ENCODE measurements at regions not wholly inside any gene's neighbourhood (a gene's known extent, or its start where the extent isn't known, plus 50 kb on each side); places are given as distances from the start of the nearest gene placed in this dataset.

DNA sequence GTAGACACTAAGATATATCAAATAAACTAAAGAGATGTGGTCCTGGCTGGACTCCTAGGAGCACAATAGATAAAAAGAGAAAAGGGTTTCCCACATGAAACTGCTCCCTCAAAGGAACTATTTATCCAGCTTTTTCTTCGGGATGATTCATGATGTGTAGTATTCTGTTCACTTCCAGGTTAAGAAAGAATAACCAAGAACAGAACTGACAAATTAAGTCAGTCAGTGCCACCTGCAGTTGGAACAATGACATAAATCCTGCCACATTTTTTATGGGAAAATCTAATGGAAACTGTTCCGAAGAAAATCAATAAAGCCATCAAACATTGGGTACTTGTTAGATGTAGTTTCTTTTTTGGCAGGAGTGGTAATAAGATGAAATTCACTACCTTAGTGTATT, 87.1 kb downstream of the POLR1F start:
- H3K27me3 ChIP-seq (ENCODE audit: insufficient read depth, low read length) = no peaks in the 10 kb centered on the region
- no peaks in the 10 kb centered on the region for H3K23me2 ChIP-seq (ENCODE audit: insufficient read length, low read depth, low read length, poor library complexity, severe bottlenecking)
- H2BK120ac ChIP-seq (ENCODE audit: low read depth, low read length, poor library complexity, severe bottlenecking) = no peak overlapping the region
- H4K8ac ChIP-seq (replicated peaks; ENCODE audit: insufficient read length, low read depth, low read length) = no peak overlapping the region
- H3K4me2 ChIP-seq (ENCODE audit: insufficient read depth, insufficient read length, low read length) = no peak overlapping the region
- H3K9ac ChIP-seq (ENCODE audit: extremely low read depth, insufficient read length, low read length) = no peak overlapping the region
- no peaks in the 10 kb centered on the region; the same call in none of the 2 replicates for H3K27me3 Mint-ChIP-seq (ENCODE audit: low read depth)
- no peak overlapping the region for H3K4me3 Mint-ChIP-seq
- H3K36me3 Mint-ChIP-seq (ENCODE audit: insufficient read depth in 1 of 3, low read depth in 3 of 3) = no peaks in the 10 kb centered on the region
- H4K5ac ChIP-seq (ENCODE audit: insufficient read length, low read depth, low read length) = no peak overlapping the region
- no peak overlapping the region for H2AFZ ChIP-seq (ENCODE audit: low read length)
- TF ChIP-seq CTCF (conservative IDR thresholded peaks at IDR 0.05) = no peak
- H3K14ac ChIP-seq (ENCODE audit: insufficient read depth, low read length) = no peak overlapping the region
- H3K79me2 ChIP-seq (ENCODE audit: insufficient read depth, low read length) = no peaks in the 10 kb centered on the region
- H3K27ac Mint-ChIP-seq = no peak overlapping the region
- H3K9me3 Mint-ChIP-seq = no peaks in the 10 kb centered on the region
- DNase-seq = no peak
- no peak overlapping the region for H2AK5ac ChIP-seq (ENCODE audit: insufficient read length, low read length)
- H4K91ac ChIP-seq (ENCODE audit: insufficient read length, low read depth, low read length) = no peak overlapping the region
- no peak overlapping the region for H3K18ac ChIP-seq (ENCODE audit: insufficient read length, low read depth, low read length)
- H3T11ph ChIP-seq (ENCODE audit: low read length) = no peak overlapping the region
- no peaks in the 10 kb centered on the region for H3K4me1 Mint-ChIP-seq
- H3K56ac ChIP-seq (ENCODE audit: insufficient read length, low read depth, low read length) = no peak overlapping the region
- no peaks in the 10 kb centered on the region for H4K20me1 ChIP-seq (ENCODE audit: control insufficient read depth, insufficient read depth, insufficient read length)
- H3K27ac ChIP-seq (ENCODE audit: insufficient read length, low read depth, low read length) = no peak overlapping the region
- no peaks in the 10 kb centered on the region for H3K9me3 ChIP-seq (ENCODE audit: control insufficient read depth, low read depth, low read length)
- no peak overlapping the region for H3K23ac ChIP-seq (ENCODE audit: insufficient read length, low read depth, low read length)
- no peaks in the 10 kb centered on the region for H3K4me1 ChIP-seq (ENCODE audit: insufficient read depth, low read length)
- H2BK12ac ChIP-seq (ENCODE audit: insufficient read length, low read depth, low read length) = no peak overlapping the region
- no peak overlapping the region for H2BK20ac ChIP-seq (ENCODE audit: low read depth, low read length, poor library complexity, severe bottlenecking)
- H2BK15ac ChIP-seq (ENCODE audit: low read depth, low read length) = no peak overlapping the region
- H3K79me1 ChIP-seq (ENCODE audit: insufficient read depth, low read depth, low read length, poor library complexity, severe bottlenecking) = no peaks in the 10 kb centered on the region
- no peak overlapping the region for H2BK5ac ChIP-seq (ENCODE audit: insufficient read length, low read length)
- no CpG with 5 or more reads among the region's 2 CpGs for WGBS (ENCODE audit: extremely low coverage, insufficient read length, low lambda C conversion rate)
- no peak overlapping the region for H3K4ac ChIP-seq (ENCODE audit: low read depth, low read length)
